Ramos (cell line): ENCODE measurements at regions not wholly inside any gene's neighbourhood (a gene's known extent, or its start where the extent isn't known, plus 50 kb on each side); places are given as distances from the start of the nearest gene placed in this dataset.

Experiments used
- in situ Hi-C: fragments of 300-500 bp; cut with MboI; formaldehyde crosslinking; loops from one replicate; pipeline ENCODE4 v1.14.3; 2022; ENCODE audit warnings: low sequenced_read_pairs; ENCODE audit not compliant: unreplicated experiment

DNA sequence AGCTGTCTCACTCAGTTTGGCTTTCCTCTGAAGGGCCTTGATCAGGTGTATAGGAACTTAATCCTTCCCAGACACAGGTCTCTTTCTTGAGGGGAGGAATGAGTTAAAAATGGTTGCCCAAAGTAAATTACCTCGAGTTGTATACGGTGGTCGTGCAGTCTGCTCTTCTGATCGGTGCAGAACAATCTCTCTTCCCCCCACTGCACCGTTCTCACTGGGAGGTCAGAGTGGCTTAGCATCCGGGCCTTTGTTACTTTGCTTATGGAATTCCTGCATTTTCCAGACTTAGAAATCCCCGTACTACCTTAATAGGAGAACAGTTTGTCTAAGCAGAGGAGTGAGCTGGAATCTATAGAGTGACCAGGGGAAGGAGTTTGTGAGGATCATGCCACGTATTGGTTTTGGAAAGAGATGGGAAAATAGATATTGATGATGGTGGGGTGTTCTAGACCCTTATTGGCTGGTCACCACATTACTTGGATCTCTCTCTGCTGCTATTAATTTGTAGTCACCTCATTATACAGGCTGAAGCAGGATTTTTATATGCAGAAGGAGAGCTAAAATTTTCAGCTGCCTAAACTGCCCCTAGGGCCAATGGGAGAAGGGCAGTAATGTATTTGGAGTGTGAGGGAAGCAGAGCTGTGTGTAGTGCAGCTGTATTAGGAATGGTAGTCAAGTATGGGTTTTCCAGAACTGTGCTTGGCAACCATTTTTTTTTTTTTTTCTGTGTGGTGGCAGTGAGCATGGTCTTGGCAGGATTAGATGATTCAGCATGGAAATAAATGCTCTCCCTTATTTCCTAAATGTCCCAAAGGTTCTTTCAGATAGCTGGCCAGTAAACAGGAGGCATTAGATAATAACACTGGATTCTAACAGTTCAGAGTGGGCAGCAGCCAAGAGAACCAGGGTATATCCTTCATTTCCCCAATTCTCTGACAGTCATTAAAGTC lies 81.5 kb downstream of the NDUFS5 start:
- in situ Hi-C loops = no loop called here

DNA sequence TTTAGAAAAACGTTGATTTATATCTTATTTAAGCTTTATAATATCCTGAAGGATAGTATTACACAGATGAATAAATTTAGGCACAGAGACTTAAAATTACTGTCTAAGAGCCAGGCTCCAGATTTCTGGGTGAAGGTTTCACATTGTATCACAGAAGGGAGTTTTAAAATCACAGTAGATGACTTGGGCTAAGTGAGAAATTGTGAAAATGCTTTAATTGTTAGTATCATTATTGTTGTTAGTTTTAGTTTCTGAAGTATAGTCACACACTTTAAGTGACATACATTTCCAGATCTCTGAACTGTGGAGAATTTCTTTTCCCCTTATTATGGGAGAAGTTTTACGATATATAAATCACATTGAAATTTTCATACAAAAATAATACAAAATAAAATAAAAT lies 83.5 kb downstream of the NDUFS5 start:
- in situ Hi-C loops = no loop called here

DNA sequence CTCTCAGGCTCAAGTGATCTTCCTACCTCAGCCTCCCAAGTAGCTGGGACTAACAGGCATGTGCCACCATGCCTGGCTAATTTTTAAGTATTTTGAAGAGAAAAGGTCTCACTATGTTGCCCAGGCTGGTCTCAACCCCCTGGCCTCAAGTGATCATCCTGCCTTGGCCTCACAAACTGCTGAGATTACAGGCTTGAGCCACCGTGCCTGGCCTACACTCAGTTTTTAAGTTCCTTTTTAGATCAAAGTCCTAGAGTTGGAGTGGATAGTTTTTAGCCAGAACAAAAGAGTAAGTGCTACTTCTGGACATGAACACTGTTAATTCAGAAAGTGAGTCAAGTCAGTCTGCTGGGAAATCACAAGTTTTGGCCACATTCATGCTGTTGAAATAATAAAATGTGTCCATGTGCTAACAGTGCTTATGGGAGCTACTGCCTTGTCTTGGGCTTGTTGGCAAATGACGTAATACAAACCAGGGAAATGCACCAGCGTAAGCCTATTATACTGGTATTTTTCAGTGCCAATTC lies 84.2 kb downstream of the NDUFS5 start:
- in situ Hi-C loops = no loop called here

DNA sequence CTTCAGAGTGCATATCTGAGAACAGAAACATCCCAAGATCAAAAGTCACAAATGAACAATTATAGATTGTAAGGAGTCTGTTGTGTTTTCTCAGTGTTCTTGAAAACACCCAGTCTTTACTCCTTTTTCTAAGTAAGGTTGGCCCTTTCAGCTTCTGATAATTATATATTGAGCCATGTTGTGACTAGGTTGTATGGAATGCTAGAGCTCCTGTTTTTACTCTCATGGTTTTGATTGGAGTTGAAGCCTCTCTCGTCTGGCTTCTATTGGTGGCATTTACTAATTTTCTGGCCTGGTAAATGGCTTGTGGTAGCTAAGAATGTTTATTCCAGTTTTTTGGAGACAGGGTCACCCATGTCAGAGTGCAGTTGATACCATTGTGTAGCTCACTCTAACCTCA lies 84.7 kb downstream of the NDUFS5 start:
- in situ Hi-C loops = no loop called here

GRCh38 chr1:39113109-39113743 lies 87.1 kb downstream of the NDUFS5 start:
- in situ Hi-C loops = no loop called here

DNA sequence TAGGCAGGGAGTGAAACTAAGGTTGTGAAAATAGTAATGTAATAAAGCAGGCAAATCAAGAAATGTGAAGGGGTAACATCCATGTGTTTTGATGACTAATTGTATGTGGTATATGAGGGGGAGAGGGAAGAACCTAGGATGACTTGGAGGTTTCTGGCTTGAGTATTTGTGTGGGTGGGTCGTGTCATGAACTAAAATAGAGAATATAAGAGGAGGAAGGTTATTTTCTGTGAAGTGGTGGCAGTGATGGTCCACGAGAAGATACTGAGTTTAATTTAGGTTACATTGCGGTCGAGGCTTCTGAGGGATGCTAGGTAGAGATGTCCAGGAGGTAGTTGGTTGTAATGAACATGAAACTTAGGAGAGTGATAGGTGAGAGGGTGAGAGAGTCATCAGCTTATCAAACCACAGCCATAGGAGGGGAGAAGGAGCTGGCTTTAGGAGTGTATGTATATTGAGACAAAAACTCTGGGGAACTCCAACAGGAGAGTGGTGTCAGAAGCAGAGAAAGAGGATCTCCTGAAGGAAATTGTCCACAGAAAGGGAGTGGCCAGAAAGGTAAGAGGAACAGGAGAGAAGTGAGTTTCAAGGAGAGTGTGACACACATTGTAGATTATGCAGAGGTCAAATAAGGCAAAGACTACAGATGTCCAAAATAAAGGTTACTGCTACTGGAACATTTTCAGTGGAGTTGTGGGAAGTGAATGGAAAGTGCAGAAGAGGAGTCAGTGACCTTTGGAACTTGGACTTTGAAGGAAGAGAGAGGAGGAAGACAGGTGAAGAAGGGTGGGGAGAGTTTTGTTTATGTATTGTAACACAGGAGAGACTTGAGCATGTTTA lies 89.0 kb upstream of the MACF1 start:
- in situ Hi-C loops = no loop called here

DNA sequence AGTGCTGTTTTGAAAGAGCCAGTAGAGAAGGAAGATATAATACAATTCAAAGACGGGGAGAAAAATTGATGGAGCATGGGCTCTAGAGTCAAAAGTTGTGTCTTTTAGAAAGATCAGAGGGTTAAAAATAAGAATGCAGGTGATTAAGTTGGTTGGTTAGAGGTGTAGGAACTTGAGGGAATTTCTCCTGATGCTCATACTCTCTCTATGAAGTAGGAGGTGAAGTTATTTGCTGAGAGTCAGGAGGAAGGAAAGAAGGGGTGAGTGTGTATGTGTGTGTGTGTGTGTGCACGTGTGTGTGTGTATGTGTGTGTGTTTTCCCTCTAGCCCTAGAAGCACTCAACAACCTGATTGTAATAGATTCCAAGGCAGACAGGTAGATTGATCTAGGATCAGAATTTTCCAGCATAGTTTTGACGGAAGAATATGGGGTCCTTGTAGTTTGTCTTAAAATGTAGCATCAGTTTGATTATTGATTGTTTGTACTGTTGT lies 88.3 kb upstream of the MACF1 start:
- in situ Hi-C loops = no loop called here

- in situ Hi-C loops = no loop called here
These were observed 87.4 kb upstream of the MACF1 start for GRCh38 chr1:39116860-39117728.

DNA sequence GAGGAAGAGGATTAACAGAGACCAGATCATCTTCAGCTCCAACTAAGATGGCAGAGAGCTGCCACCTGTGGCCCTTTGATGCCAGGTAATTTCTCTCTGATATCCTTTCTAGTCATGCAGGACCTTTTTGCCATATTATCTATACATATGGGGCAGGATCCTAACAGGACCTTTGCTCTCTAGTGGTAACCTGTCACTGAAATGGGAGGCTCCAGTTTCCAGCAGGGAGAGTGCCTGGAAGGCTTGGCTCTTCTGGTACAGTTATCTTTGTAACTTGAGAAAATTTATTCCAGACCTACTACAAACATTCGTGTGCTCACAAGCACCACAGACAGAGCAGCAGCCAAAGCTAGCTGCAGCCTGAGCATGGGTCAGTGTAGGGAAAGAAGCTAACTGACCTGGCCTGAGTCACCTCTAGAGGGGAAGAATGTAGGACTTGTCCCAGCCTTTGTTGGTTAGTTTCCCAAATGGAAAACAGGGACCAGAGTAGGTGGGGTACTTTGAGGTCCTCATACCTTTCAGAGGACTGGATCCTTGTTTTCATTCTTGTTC lies 86.5 kb upstream of the MACF1 start:
- in situ Hi-C loops = no loop called here

- in situ Hi-C loops = no loop called here
These were observed 82.4 kb upstream of the MACF1 start for GRCh38 chr1:39122056-39122455.

- in situ Hi-C loops = no loop called here
These were observed 80.2 kb upstream of the MACF1 start for GRCh38 chr1:39124282-39124681.

GRCh38 chr1:39127513-39127912 lies 77.0 kb upstream of the MACF1 start:
- in situ Hi-C loops = no loop called here

GRCh38 chr1:39128126-39128525 lies 76.4 kb upstream of the MACF1 start:
- in situ Hi-C loops = no loop called here

DNA sequence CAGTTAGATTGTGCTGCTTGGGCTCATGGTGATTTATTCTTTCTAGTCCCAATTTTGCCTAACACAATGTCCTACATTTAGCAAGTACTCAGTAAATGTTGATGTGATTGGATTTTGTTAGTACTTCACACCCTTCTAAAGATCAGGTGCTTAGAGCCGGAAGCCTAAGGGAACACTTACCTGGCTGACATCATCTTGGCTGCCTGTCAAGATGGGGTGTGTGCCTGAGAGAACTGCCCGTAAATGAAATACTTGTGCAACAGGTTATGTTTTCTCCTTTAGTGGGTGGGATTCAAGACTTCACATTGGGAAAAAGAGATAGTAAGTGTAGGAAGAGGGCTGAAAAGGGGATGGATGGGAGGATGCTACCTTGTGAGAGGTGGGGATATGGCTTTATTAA lies 75.5 kb upstream of the MACF1 start:
- in situ Hi-C loops = no loop called here

- in situ Hi-C loops = no loop called here
These were observed 75.0 kb upstream of the MACF1 start for GRCh38 chr1:39129514-39129913.

DNA sequence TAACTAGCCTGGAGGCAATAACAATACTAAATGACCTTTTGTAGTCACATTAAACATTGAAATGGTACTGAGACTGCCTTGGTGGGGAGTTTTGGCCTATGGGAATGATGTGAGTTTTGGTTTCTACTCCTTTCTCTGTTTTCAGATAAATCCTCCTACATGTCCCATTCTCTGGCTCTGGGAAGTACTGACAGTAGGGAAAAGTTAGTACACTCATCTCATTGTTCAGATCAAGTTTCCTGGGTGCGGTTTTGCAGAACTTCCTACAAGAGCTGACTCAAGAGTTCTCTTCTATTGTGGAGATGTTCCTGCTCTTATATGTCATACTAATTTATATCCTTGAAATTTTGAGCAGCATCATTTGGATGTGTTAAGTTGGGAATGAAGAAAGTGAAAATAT lies 74.2 kb upstream of the MACF1 start:
- in situ Hi-C loops = no loop called here

DNA sequence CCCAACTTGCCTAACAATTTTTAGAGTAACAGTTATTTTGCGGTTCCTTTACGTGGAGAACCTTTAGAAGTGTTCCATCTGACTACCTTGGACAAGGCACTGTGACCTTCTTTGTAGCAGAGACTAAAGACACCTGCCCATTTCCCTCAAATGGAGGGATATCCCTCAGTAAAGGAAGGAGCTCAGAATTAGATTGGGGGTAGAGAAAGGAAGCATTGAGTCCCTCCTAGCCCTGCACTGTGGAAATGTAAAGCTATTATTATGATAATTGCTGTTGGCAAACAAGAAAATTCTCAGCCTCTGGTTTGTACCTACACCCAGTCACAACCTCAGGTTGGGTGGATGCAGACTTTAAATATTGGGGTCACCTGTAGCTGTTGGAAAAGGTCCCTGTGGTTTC lies 72.6 kb upstream of the MACF1 start:
- in situ Hi-C loops = no loop called here

- in situ Hi-C loops = no loop called here
These were observed 71.8 kb upstream of the MACF1 start for GRCh38 chr1:39132505-39133339.
